ENCODE measurements at regions not wholly inside any gene's neighbourhood (a gene's known extent, or its start where the extent isn't known, plus 50 kb on each side); places are given as distances from the start of the nearest gene placed in this dataset.

DNA sequence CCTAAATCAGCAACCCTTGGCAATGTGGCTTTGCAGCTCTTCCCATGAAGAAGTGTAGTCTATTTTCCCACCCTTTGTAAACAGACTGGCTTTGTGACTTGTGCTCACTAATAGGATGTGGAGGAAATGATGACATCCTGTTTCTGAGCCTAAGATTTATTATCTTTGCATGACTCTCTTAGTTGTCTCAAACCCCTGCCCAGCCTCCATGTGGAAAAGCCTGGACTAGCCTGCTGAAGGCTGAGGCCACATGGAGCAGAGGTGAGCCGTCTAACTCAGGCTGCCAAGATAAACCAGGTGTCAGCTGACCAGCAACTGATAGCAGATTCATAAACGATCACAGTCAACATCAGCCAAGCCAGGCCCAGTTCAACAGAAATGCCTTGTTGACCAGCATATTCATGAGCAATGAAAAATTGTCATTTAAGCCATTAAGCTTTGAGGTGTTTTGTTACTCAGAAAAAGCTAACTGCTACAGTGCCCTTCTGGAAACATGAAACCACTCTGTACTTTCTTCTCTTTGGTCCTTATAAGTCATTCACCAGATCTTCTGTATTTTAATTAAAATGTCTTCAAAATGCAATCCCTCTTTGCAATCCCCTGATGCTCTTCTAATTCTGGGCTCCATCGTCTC lies 586.3 kb upstream of the ANKRD30A start:
- TF ChIP-seq RAD21 (IDR thresholded peaks at IDR 0.05; ENCODE audit: low read depth) = no peak
- no peak for TF ChIP-seq EP300 (IDR thresholded peaks at IDR 0.05; ENCODE audit: borderline replicate concordance)
- TF ChIP-seq, protein P1, sequence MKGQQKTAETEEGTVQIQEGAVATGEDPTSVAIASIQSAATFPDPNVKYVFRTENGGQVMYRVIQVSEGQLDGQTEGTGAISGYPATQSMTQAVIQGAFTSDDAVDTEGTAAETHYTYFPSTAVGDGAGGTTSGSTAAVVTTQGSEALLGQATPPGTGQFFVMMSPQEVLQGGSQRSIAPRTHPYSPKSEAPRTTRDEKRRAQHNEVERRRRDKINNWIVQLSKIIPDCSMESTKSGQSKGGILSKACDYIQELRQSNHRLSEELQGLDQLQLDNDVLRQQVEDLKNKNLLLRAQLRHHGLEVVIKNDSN (IDR thresholded peaks at IDR 0.05) = no peak
- TF ChIP-seq CREB1 (IDR thresholded peaks at IDR 0.05; ENCODE audit: low read depth) = no peak
- TF ChIP-seq CEBPB (IDR thresholded peaks at IDR 0.05) = no peak
- TF ChIP-seq NFIC (IDR thresholded peaks at IDR 0.05) = no peak
